Renal cortical epithelial cell (primary cell): ENCODE measurements at regions not wholly inside any gene's neighbourhood (a gene's known extent, or its start where the extent isn't known, plus 50 kb on each side); places are given as distances from the start of the nearest gene placed in this dataset.

Experiments used
- DNase-seq: peaks from one replicate; pipeline ENCODE4 v3.0.0-alpha.2; 2011; ENCODE audit warnings: low read depth

DNA sequence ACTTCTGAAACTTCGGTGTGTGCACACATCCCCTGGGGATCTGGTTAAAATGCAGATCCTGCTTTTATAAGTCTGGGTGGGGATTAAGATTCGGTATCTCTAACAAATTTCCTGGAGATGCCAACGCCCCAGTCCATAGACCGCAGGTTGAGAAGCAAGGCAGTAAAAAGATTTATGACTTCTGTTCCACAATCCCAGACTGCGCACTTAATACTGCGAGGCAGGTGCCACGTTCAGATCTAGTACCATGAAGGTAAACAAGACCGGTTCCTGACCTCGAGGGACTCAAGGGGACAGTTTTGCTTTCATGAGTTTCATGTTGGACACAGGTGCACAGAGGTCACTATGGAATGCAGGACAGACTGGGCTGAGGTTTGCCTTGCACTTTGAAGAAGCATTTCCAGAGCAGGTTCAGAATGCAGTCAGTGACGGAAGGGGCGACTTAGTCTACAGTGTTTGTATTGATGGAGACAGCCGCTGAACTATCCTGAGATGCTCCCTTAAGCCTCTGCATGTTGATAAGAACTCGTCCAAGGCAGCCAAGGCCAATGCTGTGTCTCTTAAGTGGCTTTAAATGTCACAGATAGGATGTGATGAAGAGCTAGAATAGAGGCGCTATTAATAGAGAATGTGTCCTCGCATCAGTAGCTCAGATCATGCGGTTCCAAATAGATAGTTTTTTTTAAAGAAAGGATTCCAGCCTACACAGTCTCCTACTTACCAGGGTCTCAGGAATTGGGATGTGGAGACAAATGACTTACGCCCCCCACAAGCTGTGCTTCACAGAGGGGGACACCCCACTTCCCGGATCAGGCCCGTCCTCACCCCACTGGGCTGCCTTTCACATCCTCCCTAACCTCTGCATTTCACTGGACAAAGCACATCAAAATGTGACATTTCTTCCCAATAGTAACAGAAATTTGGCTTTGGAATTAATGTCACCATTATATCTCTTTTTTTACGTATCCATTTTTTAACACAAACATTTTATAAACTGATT lies 97.1 kb upstream of the IRS2 start:
- no peak for DNase-seq

DNA sequence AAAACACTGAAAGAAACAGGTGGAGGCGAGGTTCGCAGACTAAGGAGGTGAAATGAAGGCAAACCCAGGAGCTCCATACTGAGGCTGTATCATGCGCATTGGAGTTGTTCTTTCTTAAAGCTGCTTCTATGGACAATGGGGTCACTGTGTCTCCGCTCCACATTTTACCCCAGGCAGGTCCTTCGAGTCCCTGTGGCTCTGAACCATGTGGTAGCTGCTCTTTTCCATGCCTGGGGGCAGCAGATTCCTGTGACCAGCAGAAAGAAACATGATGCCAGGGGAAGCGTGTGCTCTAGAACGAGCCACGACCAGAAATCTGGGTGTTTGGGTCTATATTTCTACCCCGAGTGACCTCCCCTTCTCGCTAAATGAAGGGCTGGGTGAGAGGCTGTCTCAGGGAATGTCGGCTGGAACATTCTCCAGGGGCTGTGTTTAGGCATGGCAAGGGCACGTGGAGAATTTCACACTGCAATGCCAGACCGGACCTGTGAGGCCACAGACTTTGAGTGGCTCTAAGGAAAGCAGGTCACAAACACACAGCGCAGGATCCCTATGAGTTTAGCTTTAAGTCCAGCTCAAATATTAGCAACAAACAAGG lies 95.7 kb upstream of the IRS2 start:
- DNase-seq: no peak

DNA sequence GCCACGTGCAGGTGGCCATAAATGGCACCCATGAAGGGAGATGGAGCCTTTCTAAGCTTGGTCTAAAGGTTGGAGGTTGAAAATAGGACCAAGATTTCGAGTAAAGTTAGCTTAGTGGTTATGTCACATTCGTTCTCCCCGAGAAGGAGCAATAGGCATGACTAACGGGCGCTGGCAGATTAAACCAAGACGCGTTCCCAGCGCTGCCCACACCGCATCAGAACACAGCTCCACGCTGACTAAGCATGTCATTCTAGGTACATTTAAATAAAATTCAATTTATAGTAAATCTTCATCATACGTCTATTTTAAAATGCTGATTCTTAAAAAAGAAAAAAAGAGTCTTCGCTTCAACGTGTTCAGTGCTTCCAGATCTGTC lies 95.0 kb upstream of the IRS2 start:
- DNase-seq: no peak

DNA sequence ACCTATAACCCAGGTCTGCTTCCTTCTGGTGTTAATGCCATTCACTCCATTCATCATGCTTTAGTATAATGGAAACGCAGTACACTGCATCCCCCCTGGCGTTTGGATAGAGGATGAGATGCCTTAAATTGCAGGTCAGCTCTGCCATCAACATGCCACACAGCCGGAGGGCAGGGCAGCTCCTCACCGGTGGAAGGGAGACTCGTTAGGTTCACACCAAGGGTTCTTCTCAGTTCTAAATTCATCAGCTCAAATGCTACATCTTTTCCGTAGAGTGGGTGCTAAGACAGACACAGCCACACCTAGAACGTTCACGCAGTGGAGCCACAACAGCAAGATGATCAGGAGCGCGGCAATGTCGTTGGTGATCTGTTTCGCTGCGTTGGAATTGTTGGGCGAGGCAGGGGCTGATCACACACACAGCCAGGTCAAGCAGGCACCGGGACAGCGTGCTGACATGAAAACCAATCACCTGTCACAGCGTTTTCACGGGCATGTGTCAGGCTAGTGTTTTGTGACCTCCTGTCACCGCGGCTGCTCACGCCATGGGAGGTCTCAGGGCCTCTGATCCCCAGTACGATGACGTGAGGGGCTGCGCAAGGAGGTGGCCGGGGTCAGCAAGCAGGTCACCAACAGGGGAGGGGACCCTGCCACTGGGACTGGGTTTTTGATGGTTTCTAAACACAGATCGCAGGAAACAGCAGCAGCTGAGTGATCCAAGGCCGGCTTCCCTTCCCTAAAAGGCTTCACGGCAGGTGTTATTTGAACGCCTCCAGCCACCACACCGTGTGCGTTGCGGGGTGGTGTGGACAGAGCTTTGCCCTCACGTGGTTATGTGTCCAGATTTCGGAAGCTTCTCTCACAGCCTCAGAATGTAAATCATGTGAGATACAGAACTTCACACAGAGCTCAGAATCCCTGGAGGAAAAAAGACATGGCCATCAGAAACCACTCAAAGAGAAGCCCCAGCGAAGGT lies 94.3 kb upstream of the IRS2 start:
- no peak for DNase-seq

DNA sequence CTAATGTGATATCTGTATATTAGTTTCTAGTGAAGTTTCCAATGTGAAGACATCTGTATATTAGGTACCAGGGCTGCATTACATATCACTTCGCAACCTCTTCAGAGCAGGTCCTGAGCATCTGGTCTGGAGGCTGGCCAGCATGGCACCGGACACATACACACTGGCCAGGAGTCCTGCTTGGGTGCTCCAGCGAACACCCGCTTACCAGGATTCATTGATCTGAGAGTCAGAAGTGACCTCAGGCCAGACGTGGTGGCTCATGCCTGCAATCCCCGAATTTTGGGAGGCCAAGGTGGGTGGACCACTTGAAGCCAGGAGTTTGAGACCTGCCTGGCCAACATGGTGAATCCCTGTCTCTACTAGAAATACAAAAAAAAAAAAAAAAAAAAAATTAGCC lies 93.0 kb upstream of the IRS2 start:
- no peak for DNase-seq

DNA sequence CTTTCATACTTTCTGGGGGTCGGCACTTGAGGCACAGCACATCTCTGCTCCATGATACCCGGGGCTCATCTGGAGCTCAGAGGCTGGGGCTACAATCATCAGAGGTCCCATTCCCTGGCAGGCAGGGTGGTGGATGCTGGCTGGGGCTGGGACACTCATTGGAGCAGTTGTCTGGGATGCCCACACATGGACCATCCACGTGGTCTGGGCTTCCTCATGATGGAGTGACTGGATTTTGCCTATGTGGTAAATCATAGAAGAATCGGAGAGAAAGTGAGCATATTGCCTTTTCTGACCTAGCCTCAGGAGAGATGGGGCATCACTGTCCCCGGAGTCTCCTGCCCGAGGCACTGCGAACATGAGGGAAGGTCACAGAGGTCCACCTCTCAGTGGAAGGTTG lies 91.4 kb upstream of the IRS2 start:
- DNase-seq: no peak

DNA sequence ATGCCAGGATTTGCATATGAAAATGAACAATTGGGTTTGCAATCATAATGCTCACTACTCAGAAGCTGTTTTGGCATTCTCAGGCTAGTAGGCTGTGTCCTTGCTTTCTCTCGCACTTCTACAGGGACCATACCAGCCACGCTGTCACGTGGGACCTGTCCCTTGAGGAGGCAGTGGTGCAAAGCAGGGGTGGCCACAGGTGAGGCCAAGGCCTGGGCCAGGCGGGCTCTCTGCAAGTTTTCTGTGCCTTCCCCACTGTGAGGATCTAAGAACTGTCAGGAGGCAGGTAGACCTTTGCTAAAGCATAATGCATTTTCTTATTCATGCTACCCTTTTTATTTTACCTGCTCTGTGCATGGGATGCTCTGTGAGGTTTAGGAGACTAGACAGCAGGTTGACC lies 89.4 kb upstream of the IRS2 start:
- no peak for DNase-seq

DNA sequence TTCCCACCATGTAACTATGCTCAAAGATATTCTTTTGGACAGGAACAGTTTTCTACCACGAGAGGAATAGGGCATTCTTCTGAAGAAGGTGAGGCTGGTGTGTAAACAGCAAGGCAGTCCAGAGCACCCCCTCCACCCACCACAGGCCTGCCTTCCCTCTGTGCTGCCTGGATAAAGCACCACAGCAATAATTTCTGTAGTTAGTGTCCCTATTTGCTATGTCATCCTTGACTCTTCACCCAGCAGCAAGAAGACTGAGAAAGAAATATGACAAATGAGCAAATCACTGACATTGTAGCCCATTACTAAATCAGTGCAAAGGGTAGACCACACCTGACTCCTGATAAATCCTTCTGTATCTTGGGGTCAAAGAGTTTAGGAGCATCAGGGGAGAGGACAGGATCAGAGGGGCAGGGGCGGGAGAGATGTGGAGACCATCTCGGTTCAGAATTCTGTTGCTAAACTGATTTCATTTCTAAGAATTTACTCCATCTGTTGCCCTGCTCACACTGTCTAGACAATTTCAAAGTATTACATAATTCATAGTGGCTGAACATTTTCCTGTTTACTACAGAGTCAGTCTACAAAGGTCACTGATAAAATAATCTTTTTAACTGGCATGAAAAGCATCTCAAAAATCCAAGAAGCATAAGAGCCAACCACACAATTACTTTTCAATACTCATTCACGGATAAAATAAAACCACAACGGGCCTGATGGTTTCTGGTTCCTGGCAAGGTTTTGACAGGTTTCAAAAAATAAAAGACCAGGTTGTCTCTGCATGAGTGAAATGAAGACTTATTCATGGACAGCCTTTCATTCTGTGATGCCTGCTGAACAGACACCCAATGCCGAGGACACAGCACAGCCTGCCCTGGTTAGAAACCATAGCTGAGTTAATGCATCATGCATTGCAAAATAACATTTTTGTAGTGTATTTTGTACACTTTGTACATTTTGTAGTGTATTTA lies 88.4 kb upstream of the IRS2 start:
- DNase-seq: peak; percentile 38

DNA sequence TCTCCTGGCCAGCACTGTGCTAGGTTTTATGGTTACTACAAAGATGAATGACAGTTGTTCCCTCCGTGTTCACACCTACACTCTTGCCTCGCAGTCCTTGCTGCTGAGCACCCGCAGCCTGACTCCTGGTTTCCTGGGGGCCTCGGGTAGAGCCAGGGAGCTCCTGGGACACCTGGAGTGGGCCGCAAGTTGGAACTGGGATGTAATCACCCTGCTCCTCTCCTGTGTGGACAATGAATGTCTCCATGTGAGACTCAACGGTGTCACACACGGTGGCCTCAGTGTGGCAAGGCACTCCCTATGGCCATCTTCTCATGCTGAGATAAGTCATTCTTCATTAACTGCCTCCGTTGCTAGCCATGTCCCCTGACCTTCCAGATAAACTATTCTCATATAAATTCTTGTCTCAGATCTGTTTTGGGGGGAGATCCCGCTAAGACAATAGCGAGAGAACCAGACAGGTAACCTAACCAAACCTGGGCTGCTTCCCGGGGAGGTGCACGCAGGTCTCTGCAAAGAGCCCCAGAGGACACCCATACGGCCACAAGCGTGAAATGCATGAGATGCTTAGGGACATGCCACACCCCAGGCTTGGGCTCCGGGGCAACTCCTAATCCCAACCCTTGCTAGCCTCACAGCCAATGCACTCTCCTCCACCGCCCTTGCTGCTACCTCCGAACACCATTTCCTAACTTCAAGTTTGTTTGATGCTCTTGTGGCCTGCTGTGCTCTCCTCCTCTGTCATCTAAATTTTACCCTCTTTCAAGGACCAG lies 87.2 kb upstream of the IRS2 start:
- DNase-seq: no peak

DNA sequence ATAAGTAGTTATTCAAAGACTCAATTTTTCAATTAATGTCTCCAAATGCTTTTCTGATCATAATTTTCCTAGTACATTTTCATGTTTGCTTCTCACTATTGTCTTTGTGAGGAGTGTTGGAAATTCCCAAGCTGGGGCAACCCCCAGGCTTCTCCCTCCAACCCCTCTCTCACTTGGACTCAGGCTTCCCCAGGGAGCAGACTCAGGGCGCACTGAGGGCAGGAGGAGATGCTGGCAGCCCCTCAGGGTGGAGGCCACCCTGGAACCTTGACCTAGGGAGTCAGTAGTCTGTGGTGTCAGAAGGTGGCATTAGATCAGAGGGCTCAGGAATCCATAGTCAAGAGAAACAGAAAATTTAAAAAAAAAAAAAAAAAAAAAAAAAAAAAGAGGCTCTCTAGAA lies 86.5 kb upstream of the IRS2 start:
- no peak for DNase-seq

DNA sequence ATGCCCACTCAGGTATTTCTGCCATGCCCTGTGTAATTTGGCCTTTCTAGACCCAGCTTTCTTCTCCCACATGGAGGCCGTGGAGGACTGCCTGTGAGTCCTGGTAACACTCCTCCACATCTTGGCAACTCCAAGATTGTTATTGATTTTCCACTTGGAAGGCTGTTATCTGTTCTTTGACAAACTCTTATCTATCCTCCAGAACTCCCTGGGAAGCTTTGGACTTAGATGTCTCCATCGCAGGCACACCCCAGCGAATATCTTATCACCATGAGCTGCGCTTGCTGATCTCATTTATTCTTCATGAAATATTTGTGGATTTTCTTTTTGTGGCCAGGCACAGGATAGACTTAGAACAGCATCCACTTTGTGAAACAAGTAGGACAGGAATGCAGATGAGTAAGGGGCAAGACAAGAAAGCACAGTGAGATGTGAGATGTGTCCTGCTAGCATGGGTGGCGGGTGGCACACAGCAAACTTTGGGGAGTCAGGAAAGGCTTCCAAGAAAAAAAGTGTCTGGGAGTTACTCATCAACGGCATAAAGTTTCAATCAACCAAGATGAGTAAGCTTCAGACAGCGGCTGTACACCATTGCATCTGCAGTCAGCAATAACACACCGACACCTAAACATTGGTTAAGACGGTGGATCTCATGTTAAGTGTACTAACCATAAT lies 84.5 kb upstream of the IRS2 start:
- DNase-seq: peak; percentile 7

DNA sequence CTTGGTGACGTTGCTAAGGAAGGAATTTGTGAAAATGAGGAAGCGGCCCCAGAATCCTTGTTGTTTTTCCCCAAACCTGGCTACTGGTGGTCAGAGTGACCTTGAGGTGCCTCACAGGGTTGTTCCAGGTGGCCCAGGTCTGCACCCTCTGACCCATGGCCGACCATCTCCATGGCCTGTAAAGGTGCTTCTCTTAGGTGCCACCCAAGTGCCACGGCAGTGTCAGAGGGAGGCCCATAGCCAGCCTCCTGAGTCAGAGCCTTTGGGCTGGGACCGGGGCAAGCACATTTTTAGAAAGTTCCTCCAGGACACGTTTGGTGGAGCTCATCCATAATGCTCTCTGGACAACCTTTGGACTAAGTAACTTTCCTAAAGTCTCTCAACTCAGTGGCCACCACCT lies 83.9 kb upstream of the IRS2 start:
- DNase-seq: no peak

DNA sequence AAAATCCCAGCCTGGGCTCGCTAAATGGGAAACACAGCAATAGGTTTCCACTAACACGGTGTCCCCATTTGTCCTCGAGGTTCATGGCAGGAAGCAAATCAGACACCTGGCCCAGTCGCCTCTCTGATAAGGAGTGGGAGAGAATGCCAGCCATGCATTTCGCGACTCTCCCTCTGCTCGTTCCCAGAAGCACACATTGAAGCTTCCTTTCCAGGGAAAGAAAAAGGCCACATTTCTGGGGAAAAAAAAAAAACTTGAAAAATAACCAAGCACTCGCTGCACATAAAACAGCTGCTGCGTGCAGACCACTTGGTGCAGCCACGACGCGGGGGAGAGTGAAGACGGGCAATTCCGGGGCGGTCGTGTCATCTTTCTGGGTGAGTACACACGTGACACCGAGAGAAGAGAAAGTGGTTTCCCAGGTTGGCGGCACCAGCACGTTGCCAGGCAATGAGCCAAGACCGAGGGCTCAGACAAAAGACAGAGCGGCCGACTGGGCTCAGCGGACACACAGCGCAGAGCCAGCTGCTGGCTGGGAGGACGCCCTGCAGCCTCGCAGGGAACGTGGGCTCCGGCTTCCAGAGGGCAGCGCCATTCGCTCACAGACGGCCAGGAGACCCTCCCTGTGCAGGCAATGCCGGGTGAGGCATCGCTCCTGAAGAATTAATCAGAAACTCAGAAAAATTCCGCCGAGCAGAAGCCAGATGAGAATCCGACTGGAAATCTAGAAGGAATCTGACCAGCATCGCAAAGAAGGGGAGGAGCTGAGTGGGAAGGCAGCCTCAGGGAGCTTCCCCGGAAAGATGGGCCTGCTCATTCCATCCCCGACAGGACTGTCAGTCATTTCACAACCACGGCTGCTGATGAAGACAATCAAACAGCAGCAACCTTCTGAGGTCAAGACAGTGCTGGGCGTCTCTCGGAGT lies 83.2 kb upstream of the IRS2 start:
- peak; percentile 72 for DNase-seq

DNA sequence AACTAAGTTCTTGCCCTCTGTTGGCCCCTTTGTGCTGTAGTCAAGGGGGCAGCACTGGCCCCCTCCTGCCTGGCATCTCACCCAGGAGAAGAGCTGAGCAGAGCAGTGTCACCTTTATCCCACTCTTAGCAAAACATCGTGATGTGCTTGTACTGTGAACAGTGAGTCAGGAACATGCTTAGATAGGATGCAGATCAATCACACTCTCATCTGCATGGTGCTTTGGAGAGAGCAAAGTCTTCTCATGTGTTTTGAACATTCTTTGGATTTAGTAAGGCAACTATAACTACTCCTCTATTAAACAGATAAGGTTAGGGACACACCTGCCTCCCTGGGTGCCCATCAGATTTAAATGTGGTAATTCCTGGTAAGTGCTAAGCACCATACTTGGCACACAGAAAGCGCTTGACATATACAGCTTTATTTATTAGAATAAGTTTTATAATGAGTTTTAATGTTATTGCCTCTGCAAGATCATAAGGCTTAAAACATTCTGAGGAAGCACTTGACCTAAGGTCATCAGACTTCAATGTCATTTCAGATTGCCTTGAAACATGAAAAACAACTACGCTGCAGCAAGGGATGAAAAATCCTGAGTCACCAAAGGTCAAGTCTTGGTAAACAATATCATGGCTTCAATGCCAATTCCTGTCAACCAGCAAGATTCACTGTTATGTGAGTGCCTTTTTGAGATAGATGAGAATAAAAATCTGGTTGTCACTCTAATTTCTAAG lies 82.4 kb upstream of the IRS2 start:
- DNase-seq: peak; percentile 55

DNA sequence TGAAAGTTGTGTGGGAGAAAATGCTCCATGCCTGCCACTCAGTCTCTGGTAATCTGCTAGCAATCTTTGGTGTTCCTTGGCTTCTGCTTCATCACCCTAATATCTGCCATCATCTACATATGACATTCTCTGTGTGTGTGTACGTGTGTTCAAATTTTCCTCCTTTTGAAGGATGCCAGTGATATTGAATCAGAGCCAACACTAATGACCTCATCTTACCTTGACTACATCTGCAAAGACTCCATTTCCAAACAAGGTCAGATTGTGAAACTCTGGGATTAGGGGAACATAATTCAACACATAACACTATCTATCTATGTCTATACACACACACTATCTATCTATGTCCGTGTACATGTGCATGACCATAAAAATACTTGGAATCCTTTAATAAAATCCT lies 81.4 kb upstream of the IRS2 start:
- DNase-seq: no peak

DNA sequence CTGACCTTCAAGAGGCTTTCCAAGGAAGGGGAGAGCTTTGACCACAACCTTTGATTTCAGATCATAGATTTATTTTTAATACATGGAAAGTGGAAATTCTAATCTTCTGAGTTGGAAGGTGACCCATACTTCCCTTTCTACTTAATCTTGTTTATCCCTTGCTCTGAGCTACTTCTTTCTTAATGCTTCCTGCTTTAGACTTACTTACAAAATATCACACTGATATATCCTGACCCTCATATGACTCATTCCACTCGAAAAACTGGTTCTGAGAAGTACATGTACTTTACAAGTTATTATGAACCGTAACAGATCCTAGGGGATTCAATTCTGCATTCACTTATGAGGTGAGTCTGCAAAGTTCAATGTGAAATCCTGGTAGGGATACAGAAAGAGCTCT lies 76.2 kb upstream of the IRS2 start:
- DNase-seq: peak; percentile 74

DNA sequence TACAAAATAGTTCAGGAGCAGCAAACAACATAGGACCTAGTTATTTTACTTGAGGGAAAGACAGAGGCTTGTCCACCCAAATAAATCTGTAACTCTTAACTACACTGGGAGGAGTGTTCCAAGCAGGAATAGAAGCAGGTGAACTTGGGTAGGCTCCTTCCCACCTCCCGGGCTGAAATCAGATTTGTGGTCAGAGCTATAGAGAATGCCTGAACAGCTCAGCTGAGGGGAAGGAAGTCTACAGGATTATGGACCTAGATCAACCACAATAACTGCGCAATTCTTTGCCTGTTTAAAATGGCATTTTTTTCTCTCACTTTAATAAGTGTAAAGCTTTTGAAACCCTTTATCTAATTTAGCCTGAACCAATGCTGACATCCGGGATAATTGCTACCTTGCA lies 73.5 kb upstream of the IRS2 start:
- DNase-seq: no peak
